OCI-LY3 (cell line): ENCODE measurements at regions not wholly inside any gene's neighbourhood (a gene's known extent, or its start where the extent isn't known, plus 50 kb on each side); places are given as distances from the start of the nearest gene placed in this dataset.

Experiments used
- H2AFZ ChIP-seq: fragments of 200-600, 300-600 bp; shearing (Covaris generic); 2 replicates; pipeline ENCODE4 v1.6.0; 2014; ENCODE audit warnings: antibody characterized with exemption, low read depth, low read length
- H3K27ac ChIP-seq: fragments of 200-600, 300-600 bp; sonication (generic); 2 replicates; pipeline ENCODE4 v1.5.1; 2014; ENCODE audit warnings: mild to moderate bottlenecking, low read length, moderate library complexity, mixed read lengths
- H3K27me3 ChIP-seq: fragments of 200-600, 300-600 bp; sonication (generic); 2 replicates; pipeline ENCODE4 v1.6.1; 2014; ENCODE audit warnings: low read depth, low read length, mixed read lengths
- H3K36me3 ChIP-seq: fragments of 200-600, 300-600 bp; sonication (generic); replicated peaks from 2 replicates; pipeline ENCODE3; 2014; ENCODE audit warnings: low read depth, low read length, mixed read lengths
- H3K4me1 ChIP-seq: fragments of 300-600, 200-600 bp; sonication (generic); 2 replicates; pipeline ENCODE4 v1.6.1; 2014; ENCODE audit warnings: low read length, mixed read lengths
- H3K4me2 ChIP-seq: fragments of 200-600, 300-600 bp; sonication (generic); 2 replicates; pipeline ENCODE4 v1.6.1; 2014; ENCODE audit warnings: low read length, mixed read lengths
- H3K4me3 ChIP-seq: fragments of 300-600, 200-600 bp; sonication (generic); 2 replicates; pipeline ENCODE4 v1.5.1; 2014; ENCODE audit warnings: antibody characterized with exemption, mild to moderate bottlenecking, low read length, moderate library complexity
- H3K79me2 ChIP-seq: fragments of 300-600, 200-600 bp; shearing (Covaris generic); 2 replicates; pipeline ENCODE4 v1.6.1; 2014; ENCODE audit warnings: mild to moderate bottlenecking, low read length, mixed read lengths
- H3K9ac ChIP-seq: fragments of 300-600, 200-600 bp; shearing (Covaris generic); 2 replicates; pipeline ENCODE4 v1.6.0; 2014; ENCODE audit warnings: mild to moderate bottlenecking, low read length, moderate library complexity
- H3K9me3 ChIP-seq: fragments of 200-600, 300-600 bp; shearing (Covaris generic); 2 replicates; pipeline ENCODE4 v1.6.1; 2014; ENCODE audit warnings: low read length, mixed read lengths; ENCODE audit not compliant: insufficient read depth
- H4K20me1 ChIP-seq: fragments of 200-600, 300-600 bp; sonication (generic); 2 replicates; pipeline ENCODE4 v1.6.1; 2016; ENCODE audit warnings: low read length, mixed read lengths; ENCODE audit not compliant: insufficient read depth
- EZH2phosphoT487 ChIP-seq: fragments of 200-600 bp; shearing (Covaris generic); IDR thresholded peaks from 2 replicates; pipeline ENCODE4 v1.6.1; 2018; ENCODE audit warnings: antibody characterized with exemption, mixed run types, low read depth
- TF ChIP-seq, protein P1 (sequence below): fragments of 200-600, 300-600 bp; sonication (generic); IDR thresholded peaks from 2 replicates; pipeline ENCODE4 v1.5.1; 2014; ENCODE audit warnings: antibody characterized with exemption, low read length, low read depth

DNA sequence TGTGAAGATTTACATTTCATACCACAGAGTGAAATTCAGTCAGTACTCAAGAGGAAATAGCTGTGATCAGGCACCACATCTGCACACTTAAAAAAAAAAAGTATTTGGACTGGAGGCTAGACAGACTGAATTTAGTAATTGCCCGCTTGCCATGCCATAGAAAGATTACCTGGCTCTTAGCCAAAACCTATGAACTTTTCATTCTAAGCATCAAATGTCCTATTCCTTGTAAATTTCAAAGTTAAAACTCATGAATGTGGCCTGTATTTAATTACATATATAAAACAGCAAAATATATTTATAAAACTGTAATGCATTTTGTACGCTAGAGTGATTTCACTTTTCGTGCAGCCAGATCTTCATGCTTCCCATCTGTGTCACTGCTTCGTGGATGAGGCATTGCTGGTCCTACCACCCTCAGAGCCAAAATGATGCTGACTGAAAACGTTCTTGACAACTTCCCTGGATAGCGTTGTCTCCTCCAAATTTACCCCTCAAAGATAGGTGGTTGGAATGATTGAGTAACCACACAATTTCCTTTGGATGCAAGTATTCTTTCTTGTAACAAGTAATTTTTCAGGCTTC lies 447.9 kb upstream of the SGCD start:
- H3K4me2 ChIP-seq, result no peak overlapping the region
- no peak overlapping the region for H2AFZ ChIP-seq
- no peak overlapping the region for H3K4me3 ChIP-seq
- H3K9me3 ChIP-seq, result no peaks in the 10 kb centered on the region
- H3K36me3 ChIP-seq, result no peaks in the 10 kb centered on the region
- H3K27ac ChIP-seq, result no peak overlapping the region
- H3K4me1 ChIP-seq, result no peaks in the 10 kb centered on the region
- H3K9ac ChIP-seq, result no peak overlapping the region
- H3K79me2 ChIP-seq, result no peaks in the 10 kb centered on the region
- H3K27me3 ChIP-seq, result no peaks in the 10 kb centered on the region
- H4K20me1 ChIP-seq, result no peaks in the 10 kb centered on the region
- TF ChIP-seq, protein P1, sequence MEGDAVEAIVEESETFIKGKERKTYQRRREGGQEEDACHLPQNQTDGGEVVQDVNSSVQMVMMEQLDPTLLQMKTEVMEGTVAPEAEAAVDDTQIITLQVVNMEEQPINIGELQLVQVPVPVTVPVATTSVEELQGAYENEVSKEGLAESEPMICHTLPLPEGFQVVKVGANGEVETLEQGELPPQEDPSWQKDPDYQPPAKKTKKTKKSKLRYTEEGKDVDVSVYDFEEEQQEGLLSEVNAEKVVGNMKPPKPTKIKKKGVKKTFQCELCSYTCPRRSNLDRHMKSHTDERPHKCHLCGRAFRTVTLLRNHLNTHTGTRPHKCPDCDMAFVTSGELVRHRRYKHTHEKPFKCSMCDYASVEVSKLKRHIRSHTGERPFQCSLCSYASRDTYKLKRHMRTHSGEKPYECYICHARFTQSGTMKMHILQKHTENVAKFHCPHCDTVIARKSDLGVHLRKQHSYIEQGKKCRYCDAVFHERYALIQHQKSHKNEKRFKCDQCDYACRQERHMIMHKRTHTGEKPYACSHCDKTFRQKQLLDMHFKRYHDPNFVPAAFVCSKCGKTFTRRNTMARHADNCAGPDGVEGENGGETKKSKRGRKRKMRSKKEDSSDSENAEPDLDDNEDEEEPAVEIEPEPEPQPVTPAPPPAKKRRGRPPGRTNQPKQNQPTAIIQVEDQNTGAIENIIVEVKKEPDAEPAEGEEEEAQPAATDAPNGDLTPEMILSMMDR, result no peak
- TF ChIP-seq EZH2phosphoT487, result no peak

GRCh38 chr5:155884041-155884440 lies 442.9 kb upstream of the SGCD start:
- H4K20me1 ChIP-seq, result no peaks in the 10 kb centered on the region
- no peaks in the 10 kb centered on the region for H3K9me3 ChIP-seq
- no peaks in the 10 kb centered on the region for H3K79me2 ChIP-seq
- H2AFZ ChIP-seq, result no peak overlapping the region
- no peak overlapping the region for H3K4me2 ChIP-seq
- no peak overlapping the region for H3K9ac ChIP-seq
- H3K36me3 ChIP-seq, result no peaks in the 10 kb centered on the region
- no peak overlapping the region for H3K27ac ChIP-seq
- H3K4me3 ChIP-seq, result no peak overlapping the region
- H3K27me3 ChIP-seq, result no peaks in the 10 kb centered on the region
- H3K4me1 ChIP-seq, result no peaks in the 10 kb centered on the region
- TF ChIP-seq, protein P1, result no peak
- no peak for TF ChIP-seq EZH2phosphoT487

DNA sequence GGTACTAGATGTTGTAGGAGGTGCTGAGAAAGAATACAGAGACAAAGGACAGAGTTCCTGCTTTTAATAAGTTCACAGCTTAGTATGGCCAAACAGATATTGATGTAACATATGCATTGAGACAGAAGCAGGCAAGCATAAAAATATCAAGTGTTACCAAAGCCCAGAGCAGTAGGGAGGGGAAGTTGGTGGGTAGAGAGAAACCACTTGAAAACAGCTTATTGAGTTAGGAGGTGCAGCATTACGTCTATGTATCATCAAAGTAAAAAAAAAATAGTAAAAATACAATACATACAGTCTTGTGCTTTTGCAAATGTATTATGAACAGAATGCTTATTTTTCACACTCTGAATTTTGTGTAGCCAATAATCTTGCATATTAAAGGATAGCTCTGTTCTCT lies 441.8 kb upstream of the SGCD start:
- Histone ChIP-seq H3K27me3 (no peaks in the 10 kb centered on the region), H2AFZ (no peak overlapping the region), H3K9me3 (no peaks in the 10 kb centered on the region), H4K20me1 (no peaks in the 10 kb centered on the region), H3K27ac (no peak overlapping the region), H3K4me3 (no peak overlapping the region), H3K4me2 (no peak overlapping the region), H3K36me3 (no peaks in the 10 kb centered on the region), H3K79me2 (no peaks in the 10 kb centered on the region), H3K4me1 (no peaks in the 10 kb centered on the region), H3K9ac (no peak overlapping the region)
- TF ChIP-seq, protein P1, result no peak
- no peak for TF ChIP-seq EZH2phosphoT487

DNA sequence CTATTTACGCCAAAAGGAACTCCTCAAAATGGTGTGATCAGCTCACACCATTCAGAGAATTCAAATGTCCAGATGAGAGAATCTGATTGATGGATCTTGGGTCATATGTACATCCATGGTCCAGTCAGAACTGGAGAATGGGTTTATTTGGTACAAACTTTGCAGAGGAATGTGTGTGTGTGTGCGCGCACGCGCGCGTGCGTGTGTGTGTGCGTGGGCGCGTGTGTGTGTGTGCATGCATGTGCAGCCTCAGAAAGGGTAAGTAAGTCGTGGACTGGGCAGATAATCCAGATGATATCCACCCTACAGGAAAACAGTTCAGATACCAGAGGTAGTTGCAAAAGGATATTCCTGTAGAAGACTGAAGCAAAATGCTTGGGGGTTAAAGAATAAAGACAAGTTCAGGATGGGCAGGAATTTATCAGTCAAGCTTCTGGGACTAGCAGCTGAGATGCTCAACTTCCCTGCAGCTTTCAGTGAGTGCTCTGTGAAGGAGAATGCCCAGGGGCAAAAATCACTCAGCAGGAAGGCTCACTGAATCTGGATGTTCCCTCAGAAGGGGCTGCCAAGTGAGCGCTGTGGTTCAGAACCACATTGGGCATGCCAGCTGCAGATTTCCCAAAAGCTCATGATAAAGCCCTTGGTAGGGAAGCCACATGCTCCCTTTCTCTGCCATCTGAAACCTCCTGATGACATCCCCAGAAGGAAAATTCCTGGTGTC lies 440.5 kb upstream of the SGCD start:
- no peak overlapping the region for H2AFZ ChIP-seq
- no peaks in the 10 kb centered on the region for H3K36me3 ChIP-seq
- TF ChIP-seq, protein P1, result no peak
- no peak for TF ChIP-seq EZH2phosphoT487
- H3K4me3 ChIP-seq, result no peak overlapping the region
- no peaks in the 10 kb centered on the region for H3K4me1 ChIP-seq
- no peak overlapping the region for H3K4me2 ChIP-seq
- H3K27ac ChIP-seq, result no peak overlapping the region
- H3K9ac ChIP-seq, result no peak overlapping the region
- no peaks in the 10 kb centered on the region for H3K9me3 ChIP-seq
- H4K20me1 ChIP-seq, result no peaks in the 10 kb centered on the region
- H3K27me3 ChIP-seq, result no peaks in the 10 kb centered on the region
- no peaks in the 10 kb centered on the region for H3K79me2 ChIP-seq
